Hepatocyte (in vitro differentiated cells): ENCODE measurements at regions not wholly inside any gene's neighbourhood (a gene's known extent, or its start where the extent isn't known, plus 50 kb on each side); places are given as distances from the start of the nearest gene placed in this dataset.

Experiments used
- DNase-seq: peaks from one replicate; pipeline ENCODE4 v3.0.0-alpha.2; 2016; ENCODE audit warnings: low spot score
- H2AFZ ChIP-seq: fragments of 200-600 bp; sonication (generic); 2 replicates; pipeline ENCODE4 v1.6.0; 2016; ENCODE audit warnings: antibody characterized with exemption, mild to moderate bottlenecking
- H3K27ac ChIP-seq: fragments of 200-600 bp; sonication (generic); 2 replicates; pipeline ENCODE4 v1.5.1; 2016; ENCODE audit warnings: mild to moderate bottlenecking
- H3K27me3 ChIP-seq: fragments of 200-600 bp; sonication (generic); 2 replicates; pipeline ENCODE4 v1.6.1; 2016
- H3K36me3 ChIP-seq: fragments of 200-600 bp; sonication (generic); replicated peaks from 2 replicates; pipeline ENCODE4 v1.5.1; 2016; ENCODE audit warnings: low read depth; ENCODE audit not compliant: insufficient read depth
- H3K4me1 ChIP-seq: fragments of 200-600 bp; sonication (generic); 2 replicates; pipeline ENCODE4 v1.5.1; 2016; ENCODE audit warnings: mild to moderate bottlenecking, moderate library complexity; ENCODE audit not compliant: insufficient read depth
- H3K4me2 ChIP-seq: fragments of 200-600 bp; sonication (generic); 2 replicates; pipeline ENCODE4 v1.6.0; 2016
- H3K4me3 ChIP-seq: fragments of 200-600 bp; sonication (generic); 2 replicates; pipeline ENCODE4 v1.5.1; 2016; ENCODE audit warnings: mild to moderate bottlenecking
- H3K79me2 ChIP-seq: fragments of 200-600 bp; sonication (generic); 2 replicates; pipeline ENCODE4 v1.6.0; 2017; ENCODE audit warnings: mild to moderate bottlenecking
- H3K9me2 ChIP-seq: fragments of 200-600 bp; sonication (generic); replicated peaks from 2 replicates; pipeline ENCODE4 v1.6.0; 2017; ENCODE audit warnings: mild to moderate bottlenecking; ENCODE audit not compliant: insufficient read depth
- H3K9me3 ChIP-seq: fragments of 200-600 bp; sonication (generic); 2 replicates; pipeline ENCODE4 v1.5.1; 2016; ENCODE audit warnings: low read depth, mild to moderate bottlenecking
- H4K20me1 ChIP-seq: fragments of 200-600 bp; sonication (generic); 2 replicates; pipeline ENCODE4 v1.6.0; 2016; ENCODE audit warnings: mild to moderate bottlenecking; ENCODE audit not compliant: insufficient read depth, poor library complexity, severe bottlenecking
- EZH2 ChIP-seq: fragments of 200-600 bp; sonication (generic); IDR thresholded peaks from 2 replicates; pipeline ENCODE4 v1.6.1; 2016; ENCODE audit warnings: antibody characterized with exemption, mild to moderate bottlenecking, borderline replicate concordance
- EZH2phosphoT487 ChIP-seq: fragments of 200-600 bp; sonication (generic); IDR thresholded peaks from one replicate; pipeline ENCODE4 v1.6.1; 2018; ENCODE audit warnings: antibody characterized with exemption, mild to moderate bottlenecking, low read depth, moderate library complexity; ENCODE audit not compliant: unreplicated experiment, severe bottlenecking
- WGBS: methylation state at CpG from one replicate; pipeline ENCODE4 v1.1.6; 2016; ENCODE audit warnings: low lambda C conversion rate; ENCODE audit errors: missing lambda C conversion rate; 5-methylcytosine and 5-hydroxymethylcytosine counted together
- TF ChIP-seq, protein P1 (sequence below): fragments of 200-600 bp; sonication (generic); IDR thresholded peaks from 2 replicates; pipeline ENCODE4 v1.5.1; 2016; ENCODE audit warnings: antibody characterized with exemption, mild to moderate bottlenecking; ENCODE audit not compliant: poor library complexity

DNA sequence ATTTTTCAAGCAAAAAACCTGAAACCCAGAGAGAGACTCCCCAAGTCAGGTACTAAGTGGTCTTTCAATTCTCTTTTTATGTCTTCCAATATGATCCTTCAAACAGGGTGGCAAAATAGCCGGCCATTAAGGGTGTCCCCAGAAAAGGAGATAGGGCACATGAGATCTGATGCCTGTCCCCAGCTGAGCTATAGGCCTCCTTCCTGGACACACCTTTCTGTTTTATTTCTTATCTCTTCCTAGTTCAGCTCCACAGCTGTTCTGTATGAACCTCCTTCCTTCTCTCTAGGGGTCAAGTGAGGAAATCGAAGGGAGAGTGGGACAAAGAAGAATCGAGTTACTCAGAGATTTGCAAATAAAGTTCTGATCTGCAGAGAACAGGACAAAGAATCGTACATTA lies 112.4 kb upstream of the ATP1A1 start:
- Histone ChIP-seq H3K4me1 (peaks cover 12% of the 10 kb centered on the region), H3K9me3 (no peaks in the 10 kb centered on the region), H3K36me3 (no peaks in the 10 kb centered on the region), H3K9me2 (no peaks in the 10 kb centered on the region), H3K4me3 (no peak overlapping the region), H3K79me2 (no peaks in the 10 kb centered on the region), H2AFZ (no peak overlapping the region), H3K27ac (no peak overlapping the region), H4K20me1 (no peaks in the 10 kb centered on the region), H3K4me2 (no peak overlapping the region), H3K27me3 (no peaks in the 10 kb centered on the region)
- 69% methylated on average over 4 of the region's 4 CpGs for WGBS
- no peak for DNase-seq
- TF ChIP-seq EZH2phosphoT487: no peak
- TF ChIP-seq, protein P1, sequence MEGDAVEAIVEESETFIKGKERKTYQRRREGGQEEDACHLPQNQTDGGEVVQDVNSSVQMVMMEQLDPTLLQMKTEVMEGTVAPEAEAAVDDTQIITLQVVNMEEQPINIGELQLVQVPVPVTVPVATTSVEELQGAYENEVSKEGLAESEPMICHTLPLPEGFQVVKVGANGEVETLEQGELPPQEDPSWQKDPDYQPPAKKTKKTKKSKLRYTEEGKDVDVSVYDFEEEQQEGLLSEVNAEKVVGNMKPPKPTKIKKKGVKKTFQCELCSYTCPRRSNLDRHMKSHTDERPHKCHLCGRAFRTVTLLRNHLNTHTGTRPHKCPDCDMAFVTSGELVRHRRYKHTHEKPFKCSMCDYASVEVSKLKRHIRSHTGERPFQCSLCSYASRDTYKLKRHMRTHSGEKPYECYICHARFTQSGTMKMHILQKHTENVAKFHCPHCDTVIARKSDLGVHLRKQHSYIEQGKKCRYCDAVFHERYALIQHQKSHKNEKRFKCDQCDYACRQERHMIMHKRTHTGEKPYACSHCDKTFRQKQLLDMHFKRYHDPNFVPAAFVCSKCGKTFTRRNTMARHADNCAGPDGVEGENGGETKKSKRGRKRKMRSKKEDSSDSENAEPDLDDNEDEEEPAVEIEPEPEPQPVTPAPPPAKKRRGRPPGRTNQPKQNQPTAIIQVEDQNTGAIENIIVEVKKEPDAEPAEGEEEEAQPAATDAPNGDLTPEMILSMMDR: no peak
- no peak for TF ChIP-seq EZH2

DNA sequence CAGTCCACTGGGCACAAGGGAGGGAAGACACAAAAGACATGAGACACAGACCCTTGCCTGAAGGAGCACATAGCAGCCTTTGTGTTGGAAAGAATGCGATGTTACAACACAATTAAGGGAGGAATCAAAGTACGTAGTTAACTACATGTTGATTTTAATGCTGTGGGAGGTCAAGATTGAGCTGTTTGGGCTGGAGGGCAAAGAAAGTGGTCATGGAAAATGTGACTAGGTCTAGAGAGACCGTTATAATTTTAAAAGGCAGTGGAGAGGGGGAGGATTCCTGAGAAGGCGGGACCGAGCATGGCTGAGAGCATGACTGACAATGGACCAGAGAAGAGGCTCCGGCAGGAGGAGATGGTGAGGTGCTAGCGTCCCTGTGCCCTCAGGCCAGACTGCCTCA lies 111.8 kb upstream of the ATP1A1 start:
- H3K9me3 ChIP-seq: no peaks in the 10 kb centered on the region
- peaks cover 6% of the 10 kb centered on the region for H3K4me1 ChIP-seq
- TF ChIP-seq EZH2: no peak
- TF ChIP-seq, protein P1: no peak
- TF ChIP-seq EZH2phosphoT487: no peak
- no peak overlapping the region for H2AFZ ChIP-seq
- H3K27ac ChIP-seq: no peak overlapping the region
- no peaks in the 10 kb centered on the region for H3K36me3 ChIP-seq
- no peaks in the 10 kb centered on the region for H3K27me3 ChIP-seq
- no peaks in the 10 kb centered on the region for H4K20me1 ChIP-seq
- no peaks in the 10 kb centered on the region for H3K9me2 ChIP-seq
- WGBS: 63% methylated on average over 7 of the region's 7 CpGs
- H3K4me2 ChIP-seq: no peak overlapping the region
- no peaks in the 10 kb centered on the region for H3K79me2 ChIP-seq
- DNase-seq: peak; percentile 26
- H3K4me3 ChIP-seq: no peak overlapping the region

DNA sequence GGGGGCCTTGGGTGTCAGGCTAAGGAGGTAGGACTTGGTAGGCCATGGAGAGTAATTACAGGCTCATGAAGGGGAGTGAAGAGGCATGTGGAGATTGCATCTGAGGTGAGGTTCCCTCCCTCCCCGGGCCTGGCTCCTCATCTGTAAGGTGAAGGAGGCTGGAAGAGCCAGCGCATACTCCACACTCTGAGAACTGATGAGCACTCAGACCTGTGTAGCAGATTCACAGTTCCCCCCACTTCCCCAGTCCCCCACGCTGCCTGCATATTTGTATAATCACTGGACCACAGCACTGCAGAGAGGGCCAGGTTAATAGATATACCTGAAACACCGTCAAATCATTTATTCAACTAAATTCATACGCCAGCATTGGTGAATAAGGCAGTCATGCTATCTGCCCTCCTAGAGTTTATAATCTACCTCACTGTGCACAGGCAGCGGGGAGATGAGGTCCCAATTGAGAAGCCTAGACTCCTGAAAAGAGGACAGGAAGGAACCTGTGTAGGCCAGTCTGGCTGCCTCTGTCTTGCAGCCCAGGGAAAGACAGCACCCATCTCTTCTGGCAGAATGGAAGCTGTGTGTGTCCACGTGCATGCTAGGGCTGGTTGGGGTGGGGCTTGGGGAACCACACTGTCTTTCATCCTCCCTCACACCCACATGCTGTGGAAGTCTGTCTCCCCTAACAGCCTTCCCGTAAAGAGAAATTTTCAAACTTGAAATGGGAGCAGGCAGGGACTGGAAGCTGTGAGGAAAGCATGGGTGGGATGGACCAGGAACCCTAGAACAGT lies 110.6 kb upstream of the ATP1A1 start:
- Histone ChIP-seq H3K4me2 (no peak overlapping the region), H4K20me1 (no peaks in the 10 kb centered on the region), H3K9me2 (no peaks in the 10 kb centered on the region), H2AFZ (no peak overlapping the region), H3K4me3 (no peak overlapping the region), H3K4me1 (no peaks in the 10 kb centered on the region), H3K36me3 (no peaks in the 10 kb centered on the region), H3K27me3 (no peaks in the 10 kb centered on the region), H3K79me2 (no peaks in the 10 kb centered on the region), H3K27ac (no peak overlapping the region), H3K9me3 (no peaks in the 10 kb centered on the region)
- TF ChIP-seq EZH2phosphoT487 (no peak), EZH2 (no peak)
- TF ChIP-seq, protein P1: no peak
- 68% methylated on average over 8 of the region's 8 CpGs for WGBS
- no peak for DNase-seq
